B cell (primary cell): ENCODE measurements at regions not wholly inside any gene's neighbourhood (a gene's known extent, or its start where the extent isn't known, plus 50 kb on each side); places are given as distances from the start of the nearest gene placed in this dataset.

Experiments
- ATAC-seq: fragments of 200-7000 bp; cut with Tn5 transposase; one replicate; pipeline ENCODE4 v1.10.0; 2021; ENCODE audit warnings: low read depth, mild to moderate bottlenecking, moderate number of reproducible peaks, moderate library complexity
- CTCF ChIA-PET: fragments of 350-600 bp; sonication (Branson Sonifier 250); formaldehyde crosslinking; loops from one replicate; lab custom pipeline; 2021; ENCODE audit warnings: antibody characterized with exemption, inconsistent platforms; lab: Charles Lee
- POLR2A ChIA-PET: fragments of 350-600 bp; sonication (Branson Sonifier 250); formaldehyde crosslinking; loops from one replicate; lab custom pipeline; 2021; ENCODE audit warnings: antibody characterized with exemption; lab: Charles Lee
- DNase-seq: peaks from one replicate; pipeline ENCODE4 v3.0.0; 2013
- H2AFZ ChIP-seq: 2 replicates; pipeline ENCODE4 v1.6.1; 2012; ENCODE audit warnings: mild to moderate bottlenecking, low read depth, low read length; ENCODE audit not compliant: insufficient read depth, poor library complexity, severe bottlenecking
- H3K27ac ChIP-seq, 2 donors: 1 replicate in 1 of 2; 2 replicates in 1 of 2; pipeline ENCODE4 v1.5.1; 2012 to 2013; ENCODE audit warnings: low read length in 2 of 2, mild to moderate bottlenecking in 2 of 2, moderate library complexity in 1 of 2
- H3K27me3 ChIP-seq, 4 experiments: fragments of 200-600 bp in 1 of 4; sonication (generic) in 1 of 4; replicated peaks in 1 of 4; 1 replicate in 2 of 4; 2 replicates in 2 of 4; pipeline versions ENCODE4 v1.6.1 to v1.7.0; 2013 to 2016; ENCODE audit warnings: low read length in 3 of 4, mild to moderate bottlenecking in 2 of 4, mixed read lengths in 1 of 4, moderate library complexity in 1 of 4; ENCODE audit not compliant: insufficient read depth in 4 of 4, control insufficient read depth in 3 of 4; ENCODE audit errors: control extremely low read depth in 1 of 4
- H3K36me3 ChIP-seq, 2 experiments: replicated peaks in 1 of 2; 1 replicate in 1 of 2; 2 replicates in 1 of 2; pipeline versions ENCODE4 v1.6.1 to v1.7.1; 2013; ENCODE audit warnings: low read length in 1 of 2; ENCODE audit not compliant: insufficient read depth in 2 of 2, control insufficient read depth in 1 of 2; ENCODE audit errors: control extremely low read depth in 1 of 2, extremely low read depth in 1 of 2
- H3K4me1 ChIP-seq, 2 donors: fragments of 200-600 bp in 1 of 2; sonication (generic) in 1 of 2; 1 replicate in 1 of 2; 2 replicates in 1 of 2; pipeline versions ENCODE4 v1.5.1 to v1.6.1; 2013 to 2017; ENCODE audit warnings: low read length in 2 of 2; ENCODE audit not compliant: control insufficient read depth in 2 of 2, insufficient read depth in 2 of 2
- H3K4me2 ChIP-seq: replicated peaks from 2 replicates; pipeline ENCODE3; 2012; ENCODE audit warnings: mild to moderate bottlenecking, low read depth, low read length; ENCODE audit not compliant: poor library complexity, severe bottlenecking
- H3K4me3 ChIP-seq, 5 experiments: fragments of 200-600 bp in 1 of 5; sonication (generic) in 1 of 5; 1 replicate in 3 of 5; 2 replicates in 2 of 5; pipeline versions ENCODE4 v1.5.1 to v1.7.0; 2011 to 2016; ENCODE audit warnings: low read length in 4 of 5, mild to moderate bottlenecking in 4 of 5, low read depth in 2 of 5, control low read depth in 1 of 5, moderate library complexity in 1 of 5; ENCODE audit not compliant: insufficient read depth in 1 of 5; ENCODE audit errors: control extremely low read depth in 1 of 5, extremely low read depth in 1 of 5
- H3K79me2 ChIP-seq: fragments of 200-600 bp; sonication (generic); one replicate; pipeline ENCODE4 v1.6.0; 2016; ENCODE audit warnings: low read length; ENCODE audit not compliant: control insufficient read depth, insufficient read depth
- H3K9ac ChIP-seq: fragments of 200-600 bp; sonication (generic); 2 replicates; pipeline ENCODE4 v1.6.1; 2017; ENCODE audit warnings: mild to moderate bottlenecking, low read length, moderate library complexity
- H3K9me3 ChIP-seq, 3 donors: one replicate each; pipeline versions ENCODE4 v1.6.1 to v1.7.1; 2013; ENCODE audit warnings: low read length in 2 of 3; ENCODE audit not compliant: control insufficient read depth in 2 of 3, insufficient read depth in 1 of 3; ENCODE audit errors: control extremely low read depth in 1 of 3
- H4K20me1 ChIP-seq: 2 replicates; pipeline ENCODE4 v1.6.0; 2012; ENCODE audit warnings: mild to moderate bottlenecking, low read length; ENCODE audit not compliant: insufficient read depth, control insufficient read depth, poor library complexity, severe bottlenecking
- H3K27ac Mint-ChIP-seq: one replicate; pipeline ENCODE4 v1.8.0; 2021; ENCODE audit warnings: mixed read lengths
- H3K27me3 Mint-ChIP-seq: one replicate; pipeline ENCODE4 v1.8.0; 2021; ENCODE audit warnings: mixed read lengths
- H3K4me1 Mint-ChIP-seq: one replicate; pipeline ENCODE4 v1.8.0; 2021; ENCODE audit warnings: mixed read lengths
- H3K4me3 Mint-ChIP-seq: one replicate; pipeline ENCODE4 v1.8.0; 2021; ENCODE audit warnings: mixed read lengths
- H3K9me3 Mint-ChIP-seq: one replicate; pipeline ENCODE4 v1.8.0; 2022; ENCODE audit warnings: mixed read lengths; ENCODE audit not compliant: insufficient read depth
- CTCF ChIP-seq: fragments of 200-600 bp; IDR thresholded peaks from one replicate; pipeline ENCODE4 v1.8.0; 2022; ENCODE audit warnings: antibody characterized with exemption, mild to moderate bottlenecking
- EZH2 ChIP-seq: IDR thresholded peaks from 2 replicates; pipeline ENCODE4 v1.6.1; 2012; ENCODE audit warnings: borderline replicate concordance, low read depth, mild to moderate bottlenecking, moderate library complexity, low read length; ENCODE audit not compliant: insufficient read depth, poor library complexity, severe bottlenecking
- WGBS: methylation state at CpG from one replicate; pipeline ENCODE4 v1.1.5; 2013; ENCODE audit warnings: missing lambda C conversion rate; ENCODE audit not compliant: insufficient coverage; 5-methylcytosine and 5-hydroxymethylcytosine counted together
- intact Hi-C: fragments of 100-400 bp; cut with micrococcal nuclease; formaldehyde crosslinking; loops from one replicate; pipeline ENCODE4 v1.10.0; 2022

GRCh38 chr3:24670871-24671270 lies 176.2 kb upstream of the THRB start:
- ATAC-seq: no peak
- WGBS: 83% methylated on average over 1 of the region's 3 CpGs
- no peak overlapping the region for H3K4me3 Mint-ChIP-seq
- no peak for DNase-seq
- no peaks in the 10 kb centered on the region for H3K79me2 ChIP-seq
- H3K4me1 ChIP-seq: no peaks in the 10 kb centered on the region
- no peak overlapping the region for H3K9ac ChIP-seq
- H3K27me3 ChIP-seq: no peaks in the 10 kb centered on the region
- no peaks in the 10 kb centered on the region for H3K4me1 Mint-ChIP-seq
- ChIA-PET POLR2A (no interaction called here), CTCF (interaction anchor here (1.8 to 2.0 kb wide), 2 partner anchors 10 to 12 kb away, joined by 4 to 11 read pairs; no protein-coding TSS in a partner anchor)
- H3K4me2 ChIP-seq: no peak overlapping the region
- no peak overlapping the region for H3K27ac Mint-ChIP-seq
- no peak overlapping the region for H3K27ac ChIP-seq
- H2AFZ ChIP-seq: no peak overlapping the region
- H3K36me3 ChIP-seq: no peaks in the 10 kb centered on the region
- H3K9me3 ChIP-seq: no peaks in the 10 kb centered on the region
- H3K4me3 ChIP-seq: no peak overlapping the region
- peaks cover 4% of the 10 kb centered on the region for H3K27me3 Mint-ChIP-seq
- H4K20me1 ChIP-seq: no peaks in the 10 kb centered on the region
- intact Hi-C loops: no loop called here
- TF ChIP-seq EZH2: no peak
- no peak for TF ChIP-seq CTCF
- H3K9me3 Mint-ChIP-seq: no peaks in the 10 kb centered on the region

DNA sequence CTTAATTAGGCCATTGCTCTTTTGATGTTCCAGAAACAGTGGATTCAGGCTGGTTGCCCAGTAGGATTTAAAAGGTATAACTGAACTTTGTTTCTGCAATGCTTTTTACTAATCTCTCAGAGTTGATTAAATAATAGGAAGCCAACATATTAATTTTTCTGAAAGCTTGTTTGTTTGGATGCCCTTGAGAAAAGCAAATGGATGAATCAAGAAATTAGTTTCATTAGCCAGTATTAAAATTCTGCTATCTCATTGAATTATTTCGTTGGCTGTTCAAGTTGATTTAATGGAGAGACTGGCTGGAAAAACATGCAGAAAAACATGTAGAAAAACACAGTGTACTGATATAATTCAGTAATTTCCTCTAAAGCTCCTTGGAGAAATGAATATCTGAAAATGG lies 178.9 kb upstream of the THRB start:
- TF ChIP-seq EZH2: no peak
- no peak for TF ChIP-seq CTCF
- Mint-ChIP-seq H3K4me3 (no peak overlapping the region), H3K27ac (no peak overlapping the region), H3K27me3 (peaks cover 2% of the 10 kb centered on the region), H3K9me3 (no peaks in the 10 kb centered on the region), H3K4me1 (peaks cover 7% of the 10 kb centered on the region)
- ChIA-PET CTCF (interaction anchor here (2.0 kb wide), 1 partner anchor 785 kb away, joined by 5 read pairs; no protein-coding TSS in a partner anchor), POLR2A (no interaction called here)
- H3K9me3 ChIP-seq: no peaks in the 10 kb centered on the region
- H4K20me1 ChIP-seq: no peaks in the 10 kb centered on the region
- no peak overlapping the region for H3K9ac ChIP-seq
- no peak overlapping the region for H2AFZ ChIP-seq
- H3K4me1 ChIP-seq: peaks cover 4 to 5% of the 10 kb centered on the region in 2 donors
- H3K4me3 ChIP-seq: no peak overlapping the region
- ATAC-seq: no peak
- H3K4me2 ChIP-seq: no peak overlapping the region
- H3K27ac ChIP-seq: no peak overlapping the region
- no CpG with 5 or more reads among the region's 1 CpG for WGBS
- no peaks in the 10 kb centered on the region for H3K36me3 ChIP-seq
- no peak for DNase-seq
- H3K79me2 ChIP-seq: no peaks in the 10 kb centered on the region
- no peaks in the 10 kb centered on the region for H3K27me3 ChIP-seq
- intact Hi-C loops: no loop called here
